Activated T-cell treated with anti-CD3 and anti-CD28 coated beads, Interleukin-2, amount 50 U/mL, for 4 hours (primary cell): ENCODE measurements at regions not wholly inside any gene's neighbourhood (a gene's known extent, or its start where the extent isn't known, plus 50 kb on each side); places are given as distances from the start of the nearest gene placed in this dataset.
"Not testable (repeated sequence)": the region's sequence is repeated elsewhere in the genome, so short reads cannot be mapped to it uniquely, and the experiment has no call there.

ENCODE experiments used
- ATAC-seq, 2 donors: fragments of 200-7000 bp; cut with Tn5 transposase; one replicate each; pipeline ENCODE4 v1.10.0; 2021
- DNase-seq: peaks from one replicate; pipeline ENCODE4 v3.0.0-alpha.2; 2020
- H3K27me3 Mint-ChIP-seq: one replicate; pipeline ENCODE4 v1.8.0; 2021; ENCODE audit warnings: low read depth, mixed read lengths
- H3K36me3 Mint-ChIP-seq: one replicate; pipeline ENCODE4 v1.8.0; 2022; ENCODE audit warnings: mixed read lengths; ENCODE audit not compliant: insufficient read depth
- H3K4me1 Mint-ChIP-seq: one replicate; pipeline ENCODE4 v1.8.0; 2021; ENCODE audit warnings: low read depth, mixed read lengths
- H3K4me3 Mint-ChIP-seq: one replicate; pipeline ENCODE4 v1.8.0; 2021; ENCODE audit warnings: mild to moderate bottlenecking, moderate library complexity, mixed read lengths
- H3K9me3 Mint-ChIP-seq: one replicate; pipeline ENCODE4 v1.8.0; 2021; ENCODE audit warnings: mixed read lengths

GRCh38 chr5:1725641-1726468 lies 73.8 kb downstream of the MRPL36 start:
- Mint-ChIP-seq H3K4me1 (peaks cover 2% of the 10 kb centered on the region), H3K4me3 (peak overlapping the region; percentile 64), H3K9me3 (no peaks in the 10 kb centered on the region), H3K36me3 (peaks cover 1% of the 10 kb centered on the region), H3K27me3 (peaks cover 11% of the 10 kb centered on the region)
- no peak for DNase-seq
- ATAC-seq, result no peak

DNA sequence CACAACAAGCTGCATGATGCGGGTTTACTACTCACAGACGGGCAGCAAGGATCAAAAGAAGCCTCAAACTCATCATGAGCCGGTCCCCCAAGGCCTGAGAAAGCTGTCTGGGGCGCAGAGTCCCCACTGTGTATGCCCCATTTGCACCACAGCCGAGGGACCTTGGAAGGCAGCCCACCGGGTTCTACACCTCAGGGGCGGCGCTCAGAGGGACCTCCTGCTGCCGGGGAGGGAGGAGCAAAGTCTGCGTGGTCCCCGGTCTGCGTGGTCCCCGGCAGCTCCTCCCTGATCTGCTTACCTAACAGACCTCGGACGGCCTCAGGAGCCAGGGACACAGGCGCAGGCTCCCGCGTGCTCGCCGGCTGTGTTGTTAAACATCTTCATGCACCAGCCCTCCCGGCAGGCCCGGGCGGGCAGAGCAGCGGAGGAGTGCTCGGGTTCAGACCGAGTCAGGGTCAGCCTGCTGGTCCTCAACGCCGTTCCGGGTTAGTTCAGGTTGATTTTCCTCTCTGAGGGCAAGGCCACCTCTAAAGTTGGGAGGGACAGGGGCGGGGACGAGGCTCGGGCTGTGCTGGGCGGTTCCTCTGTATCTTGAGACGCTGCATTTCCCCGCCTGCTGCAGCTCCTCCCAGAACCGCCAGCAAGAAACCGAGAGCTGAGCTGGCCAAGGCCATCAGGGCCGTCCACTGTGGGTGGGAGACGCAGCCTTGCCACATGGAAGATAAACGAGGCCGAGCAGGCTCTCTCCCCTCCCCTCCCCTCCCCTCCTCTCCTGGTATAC lies 74.6 kb downstream of the MRPL36 start:
- Mint-ChIP-seq H3K36me3 (peaks cover 1% of the 10 kb centered on the region), H3K4me3 (peak overlapping the region; percentile 64), H3K4me1 (peaks cover 2% of the 10 kb centered on the region)

GRCh38 chr5:1723957-1724821 lies 75.4 kb downstream of the MRPL36 start:
- Mint-ChIP-seq H3K36me3 (peaks cover 1% of the 10 kb centered on the region), H3K9me3 (peaks cover 7% of the 10 kb centered on the region), H3K4me3 (no peak overlapping the region), H3K27me3 (peaks cover 11% of the 10 kb centered on the region), H3K4me1 (peaks cover 2% of the 10 kb centered on the region)
- no peak for DNase-seq
- peak in 1 of 2 donors; percentile 53 for ATAC-seq

More for the DNA sequence above, 74.6 kb downstream of the MRPL36 start:
- ATAC-seq, result peak; percentile 55 to 63
- no peak for DNase-seq
- Mint-ChIP-seq H3K9me3 (no peaks in the 10 kb centered on the region), H3K27me3 (peaks cover 11% of the 10 kb centered on the region)

DNA sequence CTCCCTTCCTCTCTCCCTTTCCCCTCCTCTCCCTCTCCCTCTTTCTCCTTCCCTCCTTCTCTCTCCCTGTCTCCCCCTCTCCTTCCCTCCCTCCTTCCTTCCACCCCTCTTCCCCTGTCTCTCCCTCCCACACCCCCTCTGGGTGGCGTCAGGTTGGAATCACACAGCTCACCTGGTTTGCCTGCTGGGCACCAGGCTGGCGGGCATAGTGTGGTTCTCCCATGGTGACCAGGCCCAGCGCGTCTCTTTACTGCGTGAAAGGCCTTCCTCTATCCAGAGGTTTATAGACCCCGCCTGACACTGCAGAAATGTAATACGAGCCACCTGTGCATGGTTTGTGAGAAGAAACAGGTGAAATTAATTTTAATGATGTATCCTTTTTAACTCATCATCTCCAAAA lies 76.2 kb downstream of the MRPL36 start:
- Mint-ChIP-seq H3K36me3 (peaks cover 1% of the 10 kb centered on the region), H3K4me3 (no peak overlapping the region), H3K4me1 (peaks cover 2% of the 10 kb centered on the region), H3K9me3 (peaks cover 12% of the 10 kb centered on the region), H3K27me3 (peaks cover 11% of the 10 kb centered on the region)
- ATAC-seq, result no peak
- DNase-seq, result no peak

- DNase-seq (no peak), ATAC-seq (no peak)
- Mint-ChIP-seq H3K27me3 (peaks cover 11% of the 10 kb centered on the region), H3K4me3 (no peak overlapping the region), H3K9me3 (peaks cover 17% of the 10 kb centered on the region), H3K4me1 (peaks cover 2% of the 10 kb centered on the region), H3K36me3 (peaks cover 1% of the 10 kb centered on the region)
Observed at GRCh38 chr5:1722877-1723276, 76.8 kb downstream of the MRPL36 start.

GRCh38 chr5:1720396-1721110 lies 79.1 kb downstream of the MRPL36 start:
- H3K4me1 Mint-ChIP-seq, result peaks cover under 1% of the 10 kb centered on the region
- H3K36me3 Mint-ChIP-seq, result peaks cover 1% of the 10 kb centered on the region
- H3K27me3 Mint-ChIP-seq, result peaks cover 7% of the 10 kb centered on the region
- H3K9me3 Mint-ChIP-seq, result peaks cover 17% of the 10 kb centered on the region
- no peak overlapping the region for H3K4me3 Mint-ChIP-seq
- ATAC-seq (no peak), DNase-seq (no peak)

- Mint-ChIP-seq H3K9me3 (peaks cover 17% of the 10 kb centered on the region), H3K36me3 (peaks cover 1% of the 10 kb centered on the region), H3K27me3 (peaks cover 6% of the 10 kb centered on the region), H3K4me1 (no peaks in the 10 kb centered on the region), H3K4me3 (no peak overlapping the region)
- ATAC-seq, result no peak
- no peak for DNase-seq
Observed at GRCh38 chr5:1719860-1720259, 79.8 kb downstream of the MRPL36 start.

GRCh38 chr5:1718669-1719068 lies 81.0 kb downstream of the MRPL36 start:
- H3K4me1 Mint-ChIP-seq, result no peaks in the 10 kb centered on the region
- peaks cover 6% of the 10 kb centered on the region for H3K27me3 Mint-ChIP-seq
- no peak for DNase-seq
- H3K9me3 Mint-ChIP-seq, result peaks cover 17% of the 10 kb centered on the region
- H3K4me3 Mint-ChIP-seq, result no peak overlapping the region
- no peak for ATAC-seq
- peaks cover 1% of the 10 kb centered on the region for H3K36me3 Mint-ChIP-seq

- Mint-ChIP-seq H3K27me3 (peaks cover 11% of the 10 kb centered on the region), H3K4me3 (peak overlapping the region; percentile 73), H3K4me1 (peaks cover 12% of the 10 kb centered on the region)
- not testable (repeated sequence) for DNase-seq, ATAC-seq, H3K36me3 Mint-ChIP-seq, H3K9me3 Mint-ChIP-seq
Observed at GRCh38 chr5:1710091-1710490, 89.5 kb downstream of the MRPL36 start.

GRCh38 chr5:1709171-1709803 lies 90.3 kb downstream of the MRPL36 start:
- peaks cover 11% of the 10 kb centered on the region for H3K27me3 Mint-ChIP-seq
- ATAC-seq (peak in 1 of 2 donors; percentile 18), DNase-seq (no peak)
- H3K9me3 Mint-ChIP-seq, result no peaks in the 10 kb centered on the region
- H3K4me1 Mint-ChIP-seq, result peaks cover 12% of the 10 kb centered on the region
- H3K4me3 Mint-ChIP-seq, result peak overlapping the region; percentile 73
- H3K36me3 Mint-ChIP-seq, result no peaks in the 10 kb centered on the region

DNA sequence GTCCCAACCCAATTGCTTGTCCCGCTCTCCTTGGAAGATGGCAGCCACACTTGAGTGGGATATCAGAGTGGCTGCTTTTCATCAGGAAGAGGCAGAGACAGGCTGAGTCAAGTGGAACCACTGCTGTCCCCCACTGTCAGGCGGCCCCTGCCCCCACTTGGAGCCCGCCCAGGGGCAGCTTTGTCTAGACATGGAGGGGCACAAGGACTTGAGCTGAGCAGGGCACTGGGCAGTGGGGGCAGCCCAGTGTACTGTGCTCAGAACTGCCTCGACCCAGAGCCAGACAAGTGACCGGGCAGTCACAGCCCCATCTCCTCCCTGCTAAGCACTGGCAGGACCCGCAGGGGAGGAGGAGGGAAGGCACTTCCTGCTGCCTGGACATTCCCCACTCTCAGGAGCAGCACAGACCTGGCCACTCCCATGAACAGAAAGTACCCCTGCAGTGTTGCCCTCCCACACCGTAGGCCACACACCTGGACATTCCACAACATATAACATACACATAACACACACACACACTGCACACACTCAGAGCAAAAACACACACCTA lies 91.0 kb downstream of the MRPL36 start:
- DNase-seq (no peak), ATAC-seq (no peak)
- Mint-ChIP-seq H3K27me3 (peaks cover 11% of the 10 kb centered on the region), H3K4me1 (peaks cover 12% of the 10 kb centered on the region), H3K4me3 (no peak overlapping the region), H3K9me3 (no peaks in the 10 kb centered on the region), H3K36me3 (no peaks in the 10 kb centered on the region)

DNA sequence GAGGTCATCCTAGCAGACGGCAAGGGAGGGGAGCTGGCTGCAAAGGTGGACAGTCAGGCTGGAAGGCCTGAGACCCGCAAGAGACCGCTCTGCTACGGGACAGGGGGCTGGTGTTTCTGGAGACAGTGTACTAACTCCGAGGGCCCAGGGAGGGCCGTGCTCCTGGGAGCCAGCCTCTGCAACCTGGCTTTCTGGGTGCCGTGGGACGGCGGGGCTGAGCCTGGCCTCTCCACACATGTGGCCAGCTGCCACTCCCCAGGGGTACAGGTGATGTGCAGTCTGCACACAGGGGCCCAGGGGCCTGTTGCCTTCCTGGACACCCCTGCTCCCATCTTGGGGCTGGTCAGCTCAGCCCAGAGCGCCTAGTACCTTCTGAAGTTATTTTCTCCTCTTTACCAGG lies 92.2 kb downstream of the MRPL36 start:
- Mint-ChIP-seq H3K36me3 (no peaks in the 10 kb centered on the region), H3K27me3 (peaks cover 19% of the 10 kb centered on the region)
- ATAC-seq, result no peak

DNA sequence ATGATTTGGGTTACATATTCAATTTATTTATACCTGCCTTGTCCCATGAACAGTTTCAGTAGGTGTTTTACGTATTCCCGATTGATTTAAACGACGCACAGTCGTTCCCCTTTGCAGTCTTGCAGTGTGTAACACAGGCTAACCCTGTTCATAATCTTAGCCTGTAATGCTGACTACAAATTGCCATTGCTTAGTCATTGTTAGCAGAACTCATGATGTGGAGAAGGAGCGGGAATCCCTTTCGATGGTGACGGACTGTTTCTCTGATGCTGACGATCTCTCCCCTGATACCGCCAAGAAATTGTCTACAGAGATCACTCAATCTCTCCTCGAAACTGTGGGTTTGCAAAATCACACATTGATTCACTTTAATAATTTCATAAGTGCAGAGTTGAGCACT lies 93.2 kb downstream of the MRPL36 start:
- Mint-ChIP-seq H3K4me1 (peaks cover 12% of the 10 kb centered on the region), H3K36me3 (no peaks in the 10 kb centered on the region), H3K27me3 (peaks cover 24% of the 10 kb centered on the region), H3K4me3 (no peak overlapping the region), H3K9me3 (no peaks in the 10 kb centered on the region)
- DNase-seq, result no peak
- peak; percentile 14 to 28 for ATAC-seq

More for the DNA sequence above, 92.2 kb downstream of the MRPL36 start:
- no peak overlapping the region for H3K4me3 Mint-ChIP-seq
- no peaks in the 10 kb centered on the region for H3K9me3 Mint-ChIP-seq
- peaks cover 12% of the 10 kb centered on the region for H3K4me1 Mint-ChIP-seq
- no peak for DNase-seq
